ENCODE measurements at regions not wholly inside any gene's neighbourhood (a gene's known extent, or its start where the extent isn't known, plus 50 kb on each side); places are given as distances from the start of the nearest gene placed in this dataset.

DNA sequence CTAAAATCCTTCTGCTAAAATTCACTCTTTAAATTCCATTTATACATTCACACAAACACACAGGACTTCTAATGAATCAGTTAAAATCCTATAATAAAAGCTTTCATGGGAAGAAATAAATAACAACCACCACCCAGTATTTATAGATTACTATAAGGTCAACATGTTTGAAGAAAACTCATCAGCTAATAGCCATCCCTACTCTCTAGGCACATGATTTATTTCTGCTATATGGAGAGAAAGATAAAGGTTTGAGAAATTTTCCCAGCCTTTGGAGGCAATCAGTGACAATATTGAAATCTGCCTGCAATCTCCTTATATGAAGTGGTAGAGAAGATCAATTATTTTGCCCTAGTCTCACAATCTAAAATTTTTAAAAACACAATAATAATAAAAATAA is 1038.9 kb upstream of the DIAPH2 start:
- Histone ChIP-seq H3K4me3 (ENCODE audit: low read depth, low read length) (no peak overlapping the region), H3K27me3 (ENCODE audit: insufficient read depth, low read depth, severe bottlenecking) (peaks cover 7% of the 10 kb centered on the region), H3K36me3 (no peaks in the 10 kb centered on the region), H3K9me3 (ENCODE audit: severe bottlenecking) (no peaks in the 10 kb centered on the region), H3K27ac (no peak overlapping the region)
- DNase-seq = no peak
- TF ChIP-seq, protein P1, sequence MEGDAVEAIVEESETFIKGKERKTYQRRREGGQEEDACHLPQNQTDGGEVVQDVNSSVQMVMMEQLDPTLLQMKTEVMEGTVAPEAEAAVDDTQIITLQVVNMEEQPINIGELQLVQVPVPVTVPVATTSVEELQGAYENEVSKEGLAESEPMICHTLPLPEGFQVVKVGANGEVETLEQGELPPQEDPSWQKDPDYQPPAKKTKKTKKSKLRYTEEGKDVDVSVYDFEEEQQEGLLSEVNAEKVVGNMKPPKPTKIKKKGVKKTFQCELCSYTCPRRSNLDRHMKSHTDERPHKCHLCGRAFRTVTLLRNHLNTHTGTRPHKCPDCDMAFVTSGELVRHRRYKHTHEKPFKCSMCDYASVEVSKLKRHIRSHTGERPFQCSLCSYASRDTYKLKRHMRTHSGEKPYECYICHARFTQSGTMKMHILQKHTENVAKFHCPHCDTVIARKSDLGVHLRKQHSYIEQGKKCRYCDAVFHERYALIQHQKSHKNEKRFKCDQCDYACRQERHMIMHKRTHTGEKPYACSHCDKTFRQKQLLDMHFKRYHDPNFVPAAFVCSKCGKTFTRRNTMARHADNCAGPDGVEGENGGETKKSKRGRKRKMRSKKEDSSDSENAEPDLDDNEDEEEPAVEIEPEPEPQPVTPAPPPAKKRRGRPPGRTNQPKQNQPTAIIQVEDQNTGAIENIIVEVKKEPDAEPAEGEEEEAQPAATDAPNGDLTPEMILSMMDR (IDR thresholded peaks at IDR 0.05; ENCODE audit: low read depth, low read length) = no peak

DNA sequence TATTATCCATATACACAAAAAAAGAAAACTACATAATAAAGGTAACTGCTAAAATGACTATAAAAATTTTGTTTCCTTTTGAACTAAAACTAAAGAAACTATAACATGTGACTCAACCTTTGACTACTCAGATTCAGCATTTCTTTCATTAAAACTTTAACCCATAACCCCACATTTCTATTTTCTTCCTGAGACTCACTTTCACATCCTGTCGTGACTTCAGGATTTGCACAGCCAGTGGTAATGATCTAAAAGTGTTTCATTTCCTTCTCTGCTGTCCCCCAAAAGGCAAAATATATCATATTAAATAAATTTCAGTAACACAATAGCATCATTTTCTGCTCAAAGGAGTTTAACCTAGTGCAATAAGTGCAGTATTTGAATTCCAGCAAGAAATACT is 1022.4 kb upstream of the DIAPH2 start:
- TF ChIP-seq, protein P1 (IDR thresholded peaks at IDR 0.05; ENCODE audit: low read depth, low read length) = no peak
- no peaks in the 10 kb centered on the region for H3K36me3 ChIP-seq

DNA sequence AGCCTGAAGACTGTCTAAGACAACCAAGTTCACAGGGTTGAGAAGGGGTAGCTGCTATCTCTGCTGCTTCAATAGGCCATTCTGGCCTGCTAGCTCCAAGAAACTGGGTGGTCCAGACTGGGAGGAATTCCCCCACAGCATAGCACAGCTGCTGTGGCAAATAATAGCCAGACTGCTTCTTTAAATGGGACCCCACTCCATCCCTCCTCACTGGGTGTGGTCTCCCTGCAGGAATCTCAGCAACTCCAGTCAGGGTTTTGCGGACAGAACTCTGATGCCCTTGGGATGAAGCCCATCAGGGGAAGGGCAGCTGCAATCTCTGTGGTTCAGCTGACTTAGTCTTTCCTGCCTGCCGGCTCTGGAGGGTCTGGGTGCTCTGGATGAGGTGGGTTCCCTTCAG is 1018.6 kb upstream of the DIAPH2 start:
- H3K27me3 ChIP-seq (ENCODE audit: insufficient read depth, low read depth, severe bottlenecking) = peaks cover 7% of the 10 kb centered on the region
- DNase-seq = no peak
- no peak overlapping the region for H3K27ac ChIP-seq
- H3K9me3 ChIP-seq (ENCODE audit: severe bottlenecking) = no peaks in the 10 kb centered on the region
- TF ChIP-seq, protein P1 (IDR thresholded peaks at IDR 0.05; ENCODE audit: low read depth, low read length) = no peak
- no peaks in the 10 kb centered on the region for H3K36me3 ChIP-seq
- no peak overlapping the region for H3K4me3 ChIP-seq (ENCODE audit: low read depth, low read length)

More for the DNA sequence above, 1022.4 kb upstream of the DIAPH2 start:
- H3K27me3 ChIP-seq (ENCODE audit: insufficient read depth, low read depth, severe bottlenecking) = peaks cover 18% of the 10 kb centered on the region
- no peak overlapping the region for H3K4me3 ChIP-seq (ENCODE audit: low read depth, low read length)
- no peak overlapping the region for H3K27ac ChIP-seq
- H3K9me3 ChIP-seq (ENCODE audit: severe bottlenecking) = no peaks in the 10 kb centered on the region
- DNase-seq = no peak

DNA sequence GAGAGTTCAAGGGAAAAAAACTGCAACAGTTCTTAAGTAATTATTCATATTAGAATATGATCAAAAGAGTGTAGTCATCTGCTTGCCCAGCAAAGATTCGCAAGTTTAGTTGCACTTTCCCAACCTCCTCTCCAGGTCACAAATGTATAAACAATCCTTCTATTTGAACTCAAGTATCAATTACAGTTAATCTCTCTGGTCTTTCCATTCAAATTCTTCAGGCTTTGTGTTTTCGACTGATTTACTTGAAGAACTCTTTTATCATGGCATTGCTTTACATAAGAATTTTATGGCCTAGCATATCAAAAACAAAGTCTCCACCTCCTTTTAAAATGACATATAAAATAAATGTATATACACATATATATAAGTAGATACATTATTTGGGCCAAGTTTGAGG is 1009.6 kb upstream of the DIAPH2 start:
- TF ChIP-seq, protein P1 (IDR thresholded peaks at IDR 0.05; ENCODE audit: low read depth, low read length) = no peak
- Histone ChIP-seq H3K36me3 (no peaks in the 10 kb centered on the region), H3K9me3 (ENCODE audit: severe bottlenecking) (no peaks in the 10 kb centered on the region), H3K27me3 (ENCODE audit: insufficient read depth, low read depth, severe bottlenecking) (peaks cover 9% of the 10 kb centered on the region), H3K27ac (no peak overlapping the region), H3K4me3 (ENCODE audit: low read depth, low read length) (no peak overlapping the region)
- DNase-seq = no peak

DNA sequence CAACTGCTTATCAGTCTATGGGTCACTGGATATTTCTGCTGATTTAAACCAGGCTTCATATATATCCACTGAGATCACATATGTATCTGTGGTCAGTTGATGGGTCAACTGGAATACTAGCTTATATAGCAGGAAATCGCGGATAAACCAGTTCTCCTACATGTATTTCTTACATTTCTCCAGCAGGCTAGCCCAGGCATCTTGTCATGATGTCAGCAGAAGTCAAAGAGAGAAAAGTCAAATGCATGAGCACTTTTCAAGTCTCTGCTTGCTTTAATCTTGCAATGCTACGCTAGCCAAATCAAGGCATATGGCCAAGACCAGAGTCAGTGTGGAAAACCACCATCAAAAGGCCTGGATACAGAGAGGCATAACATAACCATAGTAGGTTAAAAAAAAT is 1008.8 kb upstream of the DIAPH2 start:
- Histone ChIP-seq H3K27ac (no peak overlapping the region), H3K27me3 (ENCODE audit: insufficient read depth, low read depth, severe bottlenecking) (peaks cover 9% of the 10 kb centered on the region), H3K9me3 (ENCODE audit: severe bottlenecking) (no peaks in the 10 kb centered on the region), H3K36me3 (no peaks in the 10 kb centered on the region), H3K4me3 (ENCODE audit: low read depth, low read length) (no peak overlapping the region)
- TF ChIP-seq, protein P1 (IDR thresholded peaks at IDR 0.05; ENCODE audit: low read depth, low read length) = no peak
- DNase-seq = no peak

DNA sequence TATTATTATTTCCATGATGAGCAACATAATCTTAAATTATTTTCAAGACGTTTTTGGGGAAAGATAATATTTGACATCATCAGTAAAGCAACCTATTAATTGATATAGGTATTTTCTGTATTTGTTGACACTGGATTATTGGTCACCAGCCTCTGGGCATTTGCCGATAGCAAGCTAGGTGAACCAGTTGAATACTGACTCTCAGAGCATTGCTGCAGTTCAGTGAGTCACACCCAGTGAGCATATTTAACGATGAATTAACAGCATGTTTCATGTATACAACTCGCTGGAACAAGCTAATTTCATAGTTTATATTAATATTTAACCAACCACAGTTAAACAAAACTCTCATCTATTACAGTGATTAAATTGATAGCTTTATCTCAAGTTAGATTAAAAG is 1006.0 kb upstream of the DIAPH2 start:
- Histone ChIP-seq H3K9me3 (ENCODE audit: severe bottlenecking) (no peaks in the 10 kb centered on the region), H3K4me3 (ENCODE audit: low read depth, low read length) (no peak overlapping the region), H3K27me3 (ENCODE audit: insufficient read depth, low read depth, severe bottlenecking) (peaks cover 10% of the 10 kb centered on the region), H3K27ac (no peak overlapping the region), H3K36me3 (no peaks in the 10 kb centered on the region)
- DNase-seq = no peak
- TF ChIP-seq, protein P1 (IDR thresholded peaks at IDR 0.05; ENCODE audit: low read depth, low read length) = no peak
